HEK293 (cell line): ENCODE measurements at regions not wholly inside any gene's neighbourhood (a gene's known extent, or its start where the extent isn't known, plus 50 kb on each side); places are given as distances from the start of the nearest gene placed in this dataset.

Experiments
- GFI1B ChIP-seq: fragments of 450-650 bp; formaldehyde crosslinking; IDR thresholded peaks from 2 replicates; pipeline ENCODE4 v1.5.1; 2016; ENCODE audit warnings: missing biosample characterization, missing genetic modification characterization
- GLIS1 ChIP-seq: fragments of 450-650 bp; formaldehyde crosslinking; IDR thresholded peaks from 2 replicates; pipeline ENCODE4 v1.5.1; 2016; ENCODE audit warnings: missing biosample characterization, missing genetic modification characterization
- HIC1 ChIP-seq: fragments of 450-650 bp; formaldehyde crosslinking; IDR thresholded peaks from 2 replicates; pipeline ENCODE4 v1.5.1; 2016; ENCODE audit warnings: missing biosample characterization, missing genetic modification characterization
- HOXD13 ChIP-seq: sonication (generic); formaldehyde crosslinking; IDR thresholded peaks from 2 replicates; pipeline ENCODE4 v1.8.0; 2022; ENCODE audit warnings: missing genetic modification reagents, borderline replicate concordance
- SP7 ChIP-seq: fragments of 450-650 bp; formaldehyde crosslinking; IDR thresholded peaks from 2 replicates; pipeline ENCODE4 v1.5.1; 2016; ENCODE audit warnings: missing biosample characterization, missing genetic modification characterization
- TCF7L2 ChIP-seq: IDR thresholded peaks from 2 replicates; pipeline ENCODE4 v1.6.1; 2011; ENCODE audit warnings: low read depth, mild to moderate bottlenecking, inconsistent platforms, low read length, moderate library complexity, borderline replicate concordance
- TSHZ1 ChIP-seq: fragments of 450-650 bp; formaldehyde crosslinking; IDR thresholded peaks from 2 replicates; pipeline ENCODE4 v1.5.1; 2016; ENCODE audit warnings: missing biosample characterization, missing genetic modification characterization, borderline replicate concordance
- ZIC2 ChIP-seq: fragments of 450-650 bp; formaldehyde crosslinking; IDR thresholded peaks from 2 replicates; pipeline ENCODE4 v1.5.1; 2016; ENCODE audit warnings: missing biosample characterization, missing genetic modification characterization
- ZNF10 ChIP-seq: fragments of 450-650 bp; formaldehyde crosslinking; IDR thresholded peaks from 2 replicates; pipeline ENCODE4 v1.5.1; 2017; ENCODE audit warnings: missing biosample characterization, missing genetic modification characterization
- ZNF23 ChIP-seq: fragments of 450-650 bp; formaldehyde crosslinking; IDR thresholded peaks from 2 replicates; pipeline ENCODE4 v1.5.1; 2016; ENCODE audit warnings: missing biosample characterization, missing genetic modification characterization, borderline replicate concordance
- ZNF366 ChIP-seq: fragments of 450-650 bp; formaldehyde crosslinking; conservative IDR thresholded peaks from 2 replicates; pipeline ENCODE4 v1.5.1; 2016; ENCODE audit warnings: missing biosample characterization, missing genetic modification characterization
- ZNF48 ChIP-seq: fragments of 450-650 bp; formaldehyde crosslinking; IDR thresholded peaks from 2 replicates; pipeline ENCODE4 v1.5.1; 2016; ENCODE audit warnings: missing biosample characterization, missing genetic modification characterization
- ZNF518A ChIP-seq: fragments of 450-650 bp; formaldehyde crosslinking; conservative IDR thresholded peaks from 2 replicates; pipeline ENCODE4 v1.5.1; 2016; ENCODE audit warnings: low read depth, missing biosample characterization, missing genetic modification characterization
- ZNF555 ChIP-seq: fragments of 450-650 bp; formaldehyde crosslinking; conservative IDR thresholded peaks from 2 replicates; pipeline ENCODE4 v1.5.1; 2017; ENCODE audit warnings: missing biosample characterization, mild to moderate bottlenecking, missing genetic modification characterization, inconsistent platforms
- ZNF596 ChIP-seq: fragments of 450-650 bp; IDR thresholded peaks from 2 replicates; pipeline ENCODE4 v1.5.0; 2018; ENCODE audit warnings: missing biosample characterization, mild to moderate bottlenecking, missing genetic modification characterization, moderate library complexity
- ZNF610 ChIP-seq: fragments of 450-650 bp; formaldehyde crosslinking; IDR thresholded peaks from 2 replicates; pipeline ENCODE4 v1.5.1; 2016; ENCODE audit warnings: missing biosample characterization, missing genetic modification characterization, borderline replicate concordance
- ZNF626 ChIP-seq: fragments of 450-650 bp; sonication (Bioruptor Pico); formaldehyde crosslinking; IDR thresholded peaks from 2 replicates; pipeline ENCODE4 v1.5.1; 2018; ENCODE audit warnings: missing biosample characterization, missing genetic modification characterization, inconsistent platforms
- ZNF660 ChIP-seq: fragments of 450-650 bp; IDR thresholded peaks from 2 replicates; pipeline ENCODE4 v1.5.1; 2018; ENCODE audit warnings: missing biosample characterization, mild to moderate bottlenecking, missing genetic modification characterization
- ZNF785 ChIP-seq: fragments of 450-650 bp; formaldehyde crosslinking; IDR thresholded peaks from 2 replicates; pipeline ENCODE4 v1.5.1; 2016; ENCODE audit warnings: missing biosample characterization, missing genetic modification characterization
- ZSCAN30 ChIP-seq: fragments of 450-650 bp; IDR thresholded peaks from 2 replicates; pipeline ENCODE4 v1.5.1; 2018; ENCODE audit warnings: missing biosample characterization, mild to moderate bottlenecking, missing genetic modification characterization, moderate library complexity
- ZSCAN5A ChIP-seq: fragments of 450-650 bp; formaldehyde crosslinking; IDR thresholded peaks from 2 replicates; pipeline ENCODE4 v1.5.1; 2016; ENCODE audit warnings: missing biosample characterization, missing genetic modification characterization

DNA sequence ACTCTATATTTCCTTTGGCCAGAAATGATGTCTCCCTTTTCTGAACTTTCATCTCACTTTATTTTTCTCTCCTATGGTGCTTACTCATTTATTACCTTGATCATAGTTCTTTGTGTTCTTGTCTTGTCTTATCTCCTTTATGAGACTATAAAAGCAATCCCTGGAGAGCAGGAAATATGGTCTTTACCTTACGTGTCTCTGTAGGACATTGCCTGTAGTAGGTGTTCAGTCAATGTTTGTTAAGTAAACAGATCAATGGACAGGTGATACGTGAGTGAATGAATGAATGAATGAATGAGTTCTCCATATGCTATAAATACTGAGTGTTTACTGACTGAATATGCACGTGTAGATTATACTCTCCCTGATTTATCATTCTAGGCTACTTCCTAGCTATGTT lies 193.7 kb upstream of the HMGA2 start (continued):
- 0 out of 2 replicates have a peak, but pooled peaks have one; percentile 27 for TF ChIP-seq ZNF518A (tag by site-specific recombination)
- peak; percentile 80 for TF ChIP-seq ZIC2 (tag by site-specific recombination)
- no peak for TF ChIP-seq ZNF660 (tag by site-specific recombination)
- TF ChIP-seq ZSCAN5A (tag by site-specific recombination) = no peak
- peak; percentile 71 for TF ChIP-seq ZNF610 (tag by site-specific recombination)
- peak; percentile 65; the same call in 1 of the 2 replicates for TF ChIP-seq ZSCAN30 (tag by site-specific recombination)
- TF ChIP-seq HIC1 (tag by site-specific recombination) = peak; percentile 83
- no peak for TF ChIP-seq ZNF48 (tag by site-specific recombination)
- TF ChIP-seq GFI1B = peak; percentile 77; the same call in 1 of the 2 replicates
- peak; percentile 71; the same call in 1 of the 2 replicates for TF ChIP-seq ZNF596 (tag by site-specific recombination)
- peak; percentile 47; the same call in 1 of the 2 replicates for TF ChIP-seq ZNF10 (tag by site-specific recombination)
- peak; percentile 77; the same call in 1 of the 2 replicates for TF ChIP-seq TCF7L2
- TF ChIP-seq ZNF785 = no peak
- no peak for TF ChIP-seq ZNF555 (tag by site-specific recombination)
- TF ChIP-seq GLIS1 = peak; percentile 92
- TF ChIP-seq HOXD13 (CRISPR knock-in tag) = peak; percentile 98
- TF ChIP-seq SP7 (tag by site-specific recombination) = peak; percentile 89
- no peak for TF ChIP-seq ZNF23 (tag by site-specific recombination)
- peak; percentile 88 for TF ChIP-seq TSHZ1 (tag by site-specific recombination)
- TF ChIP-seq ZNF366 (tag by site-specific recombination) = peak; percentile 59
- no peak for TF ChIP-seq ZNF626 (tag by site-specific recombination)
- TF ChIP-seq, all 188 proteins: peak for 49
